DOHH2 (cell line): ENCODE measurements at regions not wholly inside any gene's neighbourhood (a gene's known extent, or its start where the extent isn't known, plus 50 kb on each side); places are given as distances from the start of the nearest gene placed in this dataset.

ENCODE experiments used
- EZH2phosphoT487 ChIP-seq: fragments of 200-600 bp; sonication (generic); IDR thresholded peaks from 2 replicates; pipeline ENCODE4 v1.6.1; 2017; ENCODE audit warnings: borderline replicate concordance, mild to moderate bottlenecking, antibody characterized with exemption, low read length, moderate library complexity, mixed read lengths
- TF ChIP-seq, protein P1 (sequence below): fragments of 200-600 bp; sonication (generic); IDR thresholded peaks from one replicate; pipeline ENCODE4 v1.5.1; 2014; ENCODE audit warnings: antibody characterized with exemption, mild to moderate bottlenecking, low read depth, low read length; ENCODE audit not compliant: poor library complexity, severe bottlenecking

DNA sequence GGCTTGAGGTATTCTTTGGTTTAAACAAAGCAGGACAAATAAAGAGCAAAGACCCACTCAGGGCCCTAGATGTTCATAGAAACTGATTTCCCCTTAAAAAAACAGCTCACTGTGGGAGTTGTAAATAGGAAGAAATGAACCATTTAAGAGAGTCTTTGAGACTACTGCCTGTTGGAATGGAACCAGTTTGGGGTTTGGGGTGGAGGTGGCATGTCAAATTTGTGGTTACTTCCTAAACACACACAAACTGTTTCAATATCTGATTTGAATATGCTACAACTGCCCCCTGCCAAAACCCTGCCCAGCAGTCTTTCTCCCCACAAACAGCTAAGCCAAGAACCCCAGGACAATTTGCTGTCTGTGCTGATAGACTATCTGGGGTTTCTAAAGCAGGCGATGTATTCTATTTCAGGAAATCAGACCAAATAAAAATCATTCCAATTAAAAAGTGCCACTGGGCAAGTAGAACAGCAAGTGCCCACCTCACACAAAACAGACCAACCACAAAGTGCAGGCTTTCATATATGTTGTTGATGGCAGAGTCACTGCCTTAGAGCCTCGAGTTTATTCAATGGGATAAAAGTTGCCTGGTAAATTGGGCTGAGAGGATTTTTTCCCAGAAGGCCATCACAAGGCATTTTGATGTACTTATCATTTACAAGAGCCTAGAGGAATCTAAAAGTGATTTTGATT lies 293.9 kb upstream of the PROK2 start:
- TF ChIP-seq, protein P1, sequence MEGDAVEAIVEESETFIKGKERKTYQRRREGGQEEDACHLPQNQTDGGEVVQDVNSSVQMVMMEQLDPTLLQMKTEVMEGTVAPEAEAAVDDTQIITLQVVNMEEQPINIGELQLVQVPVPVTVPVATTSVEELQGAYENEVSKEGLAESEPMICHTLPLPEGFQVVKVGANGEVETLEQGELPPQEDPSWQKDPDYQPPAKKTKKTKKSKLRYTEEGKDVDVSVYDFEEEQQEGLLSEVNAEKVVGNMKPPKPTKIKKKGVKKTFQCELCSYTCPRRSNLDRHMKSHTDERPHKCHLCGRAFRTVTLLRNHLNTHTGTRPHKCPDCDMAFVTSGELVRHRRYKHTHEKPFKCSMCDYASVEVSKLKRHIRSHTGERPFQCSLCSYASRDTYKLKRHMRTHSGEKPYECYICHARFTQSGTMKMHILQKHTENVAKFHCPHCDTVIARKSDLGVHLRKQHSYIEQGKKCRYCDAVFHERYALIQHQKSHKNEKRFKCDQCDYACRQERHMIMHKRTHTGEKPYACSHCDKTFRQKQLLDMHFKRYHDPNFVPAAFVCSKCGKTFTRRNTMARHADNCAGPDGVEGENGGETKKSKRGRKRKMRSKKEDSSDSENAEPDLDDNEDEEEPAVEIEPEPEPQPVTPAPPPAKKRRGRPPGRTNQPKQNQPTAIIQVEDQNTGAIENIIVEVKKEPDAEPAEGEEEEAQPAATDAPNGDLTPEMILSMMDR: no peak
- TF ChIP-seq EZH2phosphoT487: no peak
